HG03520 (cell line): ENCODE measurements at regions not wholly inside any gene's neighbourhood (a gene's known extent, or its start where the extent isn't known, plus 50 kb on each side); places are given as distances from the start of the nearest gene placed in this dataset.

Experiments
- ATAC-seq: cut with Tn5 transposase; IDR thresholded peaks from one replicate; pipeline ENCODE4 v1.9.1; 2021; ENCODE audit warnings: mild to moderate bottlenecking, moderate library complexity; ENCODE audit not compliant: unreplicated experiment

GRCh38 chr4:125994024-125994423 is 679.3 kb downstream of the FAT4 start:
- no peak for ATAC-seq

- no peak for ATAC-seq
Observed at GRCh38 chr4:125994430-125994829, 679.7 kb downstream of the FAT4 start.

- no peak for ATAC-seq
Observed at GRCh38 chr4:126004941-126005340, 690.2 kb downstream of the FAT4 start.

- no peak for ATAC-seq
Observed at GRCh38 chr4:126007142-126007541, 692.4 kb downstream of the FAT4 start.

GRCh38 chr4:126012691-126013290 is 698.0 kb downstream of the FAT4 start:
- ATAC-seq: no peak

GRCh38 chr4:126018274-126018673 is 703.5 kb downstream of the FAT4 start:
- no peak for ATAC-seq

GRCh38 chr4:126023896-126024295 is 709.1 kb downstream of the FAT4 start:
- ATAC-seq: no peak

GRCh38 chr4:126027601-126028000 is 712.8 kb downstream of the FAT4 start:
- ATAC-seq: no peak

GRCh38 chr4:126028876-126029275 is 714.1 kb downstream of the FAT4 start:
- no peak for ATAC-seq

- no peak for ATAC-seq
Observed at GRCh38 chr4:126037231-126037630, 722.5 kb downstream of the FAT4 start.

GRCh38 chr4:126038502-126039144 is 723.9 kb downstream of the FAT4 start:
- no peak for ATAC-seq

GRCh38 chr4:126046081-126046614 is 731.4 kb downstream of the FAT4 start:
- no peak for ATAC-seq

GRCh38 chr4:126047114-126047513 is 732.4 kb downstream of the FAT4 start:
- ATAC-seq: no peak

GRCh38 chr4:126051689-126052424 is 737.1 kb downstream of the FAT4 start:
- ATAC-seq: no peak

- ATAC-seq: no peak
Observed at GRCh38 chr4:126056116-126056650, 741.4 kb downstream of the FAT4 start.

- no peak for ATAC-seq
Observed at GRCh38 chr4:126057371-126057770, 742.6 kb downstream of the FAT4 start.

GRCh38 chr4:126058596-126058995 is 743.8 kb downstream of the FAT4 start:
- no peak for ATAC-seq

GRCh38 chr4:126061655-126062054 is 746.9 kb downstream of the FAT4 start:
- no peak for ATAC-seq

- no peak for ATAC-seq
Observed at GRCh38 chr4:126065016-126065415, 750.3 kb downstream of the FAT4 start.

- no peak for ATAC-seq
Observed at GRCh38 chr4:126071346-126072333, 756.9 kb downstream of the FAT4 start.
